Vagina (tissue), 2 donors: ENCODE measurements at regions not wholly inside any gene's neighbourhood (a gene's known extent, or its start where the extent isn't known, plus 50 kb on each side); places are given as distances from the start of the nearest gene placed in this dataset.

Source experiments
- DNase-seq, 2 donors: peaks; one replicate each; pipeline ENCODE4 v3.0.0-alpha.2; 2017; ENCODE audit errors: extremely low spot score in 2 of 2
- H3K27ac ChIP-seq: fragments of 200-600 bp; sonication (generic); one replicate; pipeline ENCODE4 v1.5.1; 2019
- H3K27me3 ChIP-seq: fragments of 200-600 bp; sonication (generic); one replicate; pipeline ENCODE4 v1.5.1; 2019
- H3K36me3 ChIP-seq, 2 donors: fragments of 200-600 bp; sonication (generic); one replicate each; pipeline ENCODE4 v1.5.1; 2017 to 2019
- H3K4me1 ChIP-seq: fragments of 200-600 bp; sonication (generic); one replicate; pipeline ENCODE4 v1.5.1; 2019
- H3K4me3 ChIP-seq, 2 donors: fragments of 200-600 bp; sonication (generic); 1 replicate in 1 of 2; 2 replicates in 1 of 2; pipeline ENCODE4 v1.5.1; 2016 to 2019
- H3K9me3 ChIP-seq: fragments of 200-600 bp; sonication (generic); one replicate; pipeline ENCODE4 v1.5.1; 2019
- POLR2A ChIP-seq, 2 donors: fragments of 450-650 bp; IDR thresholded peaks; one replicate each; pipeline ENCODE4 v1.6.1; 2017; ENCODE audit warnings: antibody characterized with exemption in 2 of 2, mild to moderate bottlenecking in 2 of 2, moderate library complexity in 2 of 2
- POLR2AphosphoS5 ChIP-seq, 2 donors: sonication (generic); formaldehyde crosslinking; IDR thresholded peaks; one replicate each; pipeline ENCODE4 v1.9.0; 2017; ENCODE audit warnings: antibody characterized with exemption in 2 of 2, mild to moderate bottlenecking in 2 of 2, low read depth in 1 of 2; ENCODE audit not compliant: insufficient read depth in 1 of 2
- intact Hi-C: fragments of 100-400 bp; cut with DNase I; formaldehyde crosslinking; loops from one replicate; pipeline ENCODE4 v1.15.1; 2023
- TF ChIP-seq, protein P1 (sequence below), 3 experiments: fragments of 450-650 bp in 2 of 3; fragments of 200-600 bp in 1 of 3; sonication (generic) in 1 of 3; IDR thresholded peaks; one replicate each; pipeline ENCODE4 v1.5.1; 2017 to 2019; ENCODE audit warnings: antibody characterized with exemption in 3 of 3, mild to moderate bottlenecking in 2 of 3, moderate library complexity in 2 of 3

DNA sequence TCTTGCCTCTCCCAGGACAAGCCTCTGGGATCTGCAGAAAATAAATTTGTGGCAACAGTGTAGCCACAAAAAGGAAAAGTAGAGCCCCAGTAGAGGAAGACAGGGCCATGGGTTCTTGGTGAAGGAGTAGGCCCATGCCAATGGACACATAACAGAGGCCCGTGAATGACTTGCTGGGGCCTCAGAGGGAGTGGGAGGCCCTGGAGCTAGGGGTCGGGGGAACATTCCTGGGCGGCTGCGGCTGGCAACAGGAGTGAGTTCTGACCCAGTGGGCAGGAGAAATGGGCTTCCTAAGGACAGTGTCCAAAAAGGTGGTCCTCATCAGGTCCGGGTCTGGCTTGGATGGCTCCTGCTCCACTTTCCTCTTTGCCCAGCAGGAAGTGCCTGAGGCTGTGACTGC lies 260.0 kb downstream of the CCSER2 start:
- H3K27me3 ChIP-seq = no peaks in the 10 kb centered on the region
- TF ChIP-seq POLR2AphosphoS5 (IDR thresholded peaks at IDR 0.05; ENCODE audit: insufficient read depth in 1 of 2, low read depth in 1 of 2) = no peak
- TF ChIP-seq, protein P1, sequence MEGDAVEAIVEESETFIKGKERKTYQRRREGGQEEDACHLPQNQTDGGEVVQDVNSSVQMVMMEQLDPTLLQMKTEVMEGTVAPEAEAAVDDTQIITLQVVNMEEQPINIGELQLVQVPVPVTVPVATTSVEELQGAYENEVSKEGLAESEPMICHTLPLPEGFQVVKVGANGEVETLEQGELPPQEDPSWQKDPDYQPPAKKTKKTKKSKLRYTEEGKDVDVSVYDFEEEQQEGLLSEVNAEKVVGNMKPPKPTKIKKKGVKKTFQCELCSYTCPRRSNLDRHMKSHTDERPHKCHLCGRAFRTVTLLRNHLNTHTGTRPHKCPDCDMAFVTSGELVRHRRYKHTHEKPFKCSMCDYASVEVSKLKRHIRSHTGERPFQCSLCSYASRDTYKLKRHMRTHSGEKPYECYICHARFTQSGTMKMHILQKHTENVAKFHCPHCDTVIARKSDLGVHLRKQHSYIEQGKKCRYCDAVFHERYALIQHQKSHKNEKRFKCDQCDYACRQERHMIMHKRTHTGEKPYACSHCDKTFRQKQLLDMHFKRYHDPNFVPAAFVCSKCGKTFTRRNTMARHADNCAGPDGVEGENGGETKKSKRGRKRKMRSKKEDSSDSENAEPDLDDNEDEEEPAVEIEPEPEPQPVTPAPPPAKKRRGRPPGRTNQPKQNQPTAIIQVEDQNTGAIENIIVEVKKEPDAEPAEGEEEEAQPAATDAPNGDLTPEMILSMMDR (IDR thresholded peaks at IDR 0.05) = no peak
- no peak for TF ChIP-seq POLR2A (IDR thresholded peaks at IDR 0.05)
- intact Hi-C loops = no loop called here
- no peaks in the 10 kb centered on the region for H3K36me3 ChIP-seq
- DNase-seq = peak in 1 of 2 donors; percentile 84
- no peak overlapping the region for H3K27ac ChIP-seq
- H3K4me3 ChIP-seq = no peak overlapping the region
- H3K9me3 ChIP-seq = no peaks in the 10 kb centered on the region
- no peaks in the 10 kb centered on the region for H3K4me1 ChIP-seq

DNA sequence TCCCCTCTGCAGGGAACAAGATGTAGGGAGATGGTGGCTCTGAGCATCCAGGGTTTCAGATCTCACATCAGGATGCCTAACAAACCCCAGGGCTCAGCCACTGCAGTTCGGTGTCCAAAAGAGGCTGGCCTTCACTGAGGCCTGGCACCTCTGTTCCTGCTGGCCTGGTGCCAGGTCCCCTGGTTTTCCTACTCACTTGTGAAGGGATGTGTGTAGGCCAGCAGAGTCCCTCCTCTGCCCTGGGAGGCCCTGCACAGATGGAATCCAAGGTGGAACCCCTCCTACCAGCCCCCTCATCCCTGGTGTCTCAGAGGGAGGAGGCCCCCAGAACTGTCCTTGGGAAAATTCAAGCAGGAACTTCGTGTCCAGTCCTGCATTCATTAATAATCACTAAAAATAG lies 260.6 kb downstream of the CCSER2 start:
- no peak overlapping the region for H3K27ac ChIP-seq
- H3K27me3 ChIP-seq = no peaks in the 10 kb centered on the region
- intact Hi-C loops = no loop called here
- DNase-seq = peak in 1 of 2 donors; percentile 49
- no peaks in the 10 kb centered on the region for H3K4me1 ChIP-seq
- H3K36me3 ChIP-seq = no peaks in the 10 kb centered on the region
- TF ChIP-seq POLR2A (IDR thresholded peaks at IDR 0.05) (no peak), POLR2AphosphoS5 (IDR thresholded peaks at IDR 0.05; ENCODE audit: insufficient read depth in 1 of 2, low read depth in 1 of 2) (no peak)
- TF ChIP-seq, protein P1 (IDR thresholded peaks at IDR 0.05) = no peak
- H3K4me3 ChIP-seq = no peak overlapping the region
- no peaks in the 10 kb centered on the region for H3K9me3 ChIP-seq

DNA sequence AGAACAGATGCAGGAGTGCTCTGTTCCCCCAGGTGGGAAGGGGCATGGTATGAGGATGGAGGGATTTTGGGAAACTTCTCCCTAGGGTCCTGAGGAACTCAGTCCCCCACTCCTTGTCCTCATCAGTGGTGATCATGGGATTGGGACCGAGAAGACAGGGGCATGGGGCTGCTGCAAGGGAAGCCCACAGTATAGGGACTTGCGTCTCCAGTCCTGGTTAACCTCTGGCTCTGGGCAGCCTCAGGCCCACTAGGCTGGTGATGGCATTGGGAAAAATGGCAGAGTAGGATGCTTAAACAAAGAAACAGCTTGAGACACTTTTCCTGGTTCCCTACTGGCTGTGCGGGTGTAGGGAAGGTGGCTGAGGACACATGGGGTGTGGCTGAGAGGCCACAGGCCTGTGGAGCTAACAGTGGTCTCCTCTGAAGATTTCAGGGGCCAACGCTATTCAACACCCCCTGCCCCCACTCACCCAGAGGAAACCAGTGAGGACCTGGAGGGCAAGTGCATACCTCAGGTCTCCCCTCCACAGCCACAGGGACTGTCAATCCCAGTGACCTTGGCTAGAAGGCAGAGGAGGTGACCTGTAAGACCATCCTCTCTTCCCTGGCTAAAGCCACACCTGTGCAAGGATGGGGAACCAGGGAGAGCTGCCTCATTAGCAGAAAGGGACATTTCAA lies 261.3 kb downstream of the CCSER2 start:
- Histone ChIP-seq H3K27me3 (no peaks in the 10 kb centered on the region), H3K27ac (no peak overlapping the region), H3K36me3 (no peaks in the 10 kb centered on the region), H3K4me3 (no peak overlapping the region), H3K4me1 (no peaks in the 10 kb centered on the region), H3K9me3 (no peaks in the 10 kb centered on the region)
- intact Hi-C loops = no loop called here
- DNase-seq = peak in 1 of 2 donors; percentile 52
- TF ChIP-seq, protein P1 (IDR thresholded peaks at IDR 0.05) = no peak
- no peak for TF ChIP-seq POLR2AphosphoS5 (IDR thresholded peaks at IDR 0.05; ENCODE audit: insufficient read depth in 1 of 2, low read depth in 1 of 2)

DNA sequence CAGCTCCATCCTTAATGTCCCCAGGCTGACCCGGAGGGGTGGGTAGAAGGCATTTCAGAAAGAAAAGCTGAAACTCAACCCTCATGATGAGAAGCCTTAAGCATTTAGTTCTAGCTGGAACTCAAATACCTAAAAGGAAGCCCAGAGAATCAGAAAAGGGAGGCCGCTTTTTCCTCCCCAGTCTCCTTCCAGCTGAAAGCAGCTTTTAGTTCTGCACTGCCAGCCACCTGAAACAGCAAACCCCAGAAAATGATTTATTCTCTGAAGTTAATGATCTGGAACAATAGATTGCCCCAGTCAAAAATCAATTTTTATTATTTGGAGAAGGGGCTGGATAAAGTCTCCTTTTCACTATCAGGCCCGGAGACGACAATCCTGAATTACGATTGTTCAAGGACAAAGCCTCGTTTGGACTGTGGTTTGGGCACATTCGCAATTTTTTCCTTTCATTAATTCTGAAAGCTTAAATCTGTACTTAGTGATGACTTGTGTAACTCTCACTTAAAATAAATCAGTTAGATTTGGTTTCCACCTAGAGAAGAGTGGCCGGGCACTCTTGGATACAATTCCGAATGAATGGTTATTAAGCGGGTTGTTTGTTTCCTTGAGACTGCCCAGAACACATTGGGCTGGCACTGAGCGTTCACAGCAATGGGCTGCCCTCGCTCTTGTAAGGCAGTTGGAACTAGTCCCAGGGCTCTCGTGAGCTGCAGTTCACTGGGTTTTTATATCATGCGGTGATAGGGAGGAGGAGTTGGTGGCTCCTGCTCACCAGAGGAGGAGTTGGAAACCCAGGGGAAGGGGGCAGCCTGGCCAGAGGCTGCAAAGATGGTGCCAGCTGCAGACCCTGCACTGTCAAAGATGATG lies 262.2 kb downstream of the CCSER2 start:
- H3K27me3 ChIP-seq = no peaks in the 10 kb centered on the region
- no peaks in the 10 kb centered on the region for H3K9me3 ChIP-seq
- no peak overlapping the region for H3K4me3 ChIP-seq
- H3K36me3 ChIP-seq = no peaks in the 10 kb centered on the region
- intact Hi-C loops = no loop called here
- H3K27ac ChIP-seq = no peak overlapping the region
- DNase-seq = peak in 1 of 2 donors; percentile 49
- TF ChIP-seq POLR2AphosphoS5 (IDR thresholded peaks at IDR 0.05; ENCODE audit: insufficient read depth in 1 of 2, low read depth in 1 of 2) = no peak
- TF ChIP-seq, protein P1 (IDR thresholded peaks at IDR 0.05) = no peak
- H3K4me1 ChIP-seq = no peaks in the 10 kb centered on the region

DNA sequence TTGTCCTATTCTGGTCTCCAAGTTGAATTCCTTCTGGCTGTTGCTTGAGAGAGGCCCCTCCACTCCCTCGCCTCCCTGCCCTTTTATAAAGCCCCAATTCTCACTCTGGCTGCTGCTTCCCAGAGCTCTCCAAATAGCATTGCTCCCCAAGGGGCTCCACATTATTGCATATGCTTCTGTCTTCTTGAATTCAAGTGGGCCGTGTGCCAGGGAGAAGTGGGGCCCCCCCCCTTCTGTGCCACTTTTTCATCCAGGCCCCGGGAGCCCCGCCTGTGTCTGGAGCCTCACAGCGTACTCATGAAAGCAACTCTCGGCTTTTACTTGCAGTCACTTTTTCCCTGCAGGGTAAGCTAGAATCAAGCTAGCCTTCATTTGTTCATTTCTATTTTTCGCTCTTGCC lies 265.1 kb downstream of the CCSER2 start:
- intact Hi-C loops = no loop called here
- no peaks in the 10 kb centered on the region for H3K9me3 ChIP-seq
- H3K27ac ChIP-seq = no peak overlapping the region
- DNase-seq = no peak
- no peaks in the 10 kb centered on the region for H3K4me1 ChIP-seq
- no peak overlapping the region for H3K4me3 ChIP-seq
- H3K36me3 ChIP-seq = no peaks in the 10 kb centered on the region
- no peak for TF ChIP-seq POLR2A (IDR thresholded peaks at IDR 0.05)
- TF ChIP-seq POLR2AphosphoS5 (IDR thresholded peaks at IDR 0.05; ENCODE audit: insufficient read depth in 1 of 2, low read depth in 1 of 2) = no peak
- TF ChIP-seq, protein P1 (IDR thresholded peaks at IDR 0.05) = no peak
- H3K27me3 ChIP-seq = no peaks in the 10 kb centered on the region
